Peyer's patch (tissue), 4 donors: ENCODE measurements at regions not wholly inside any gene's neighbourhood (a gene's known extent, or its start where the extent isn't known, plus 50 kb on each side); places are given as distances from the start of the nearest gene placed in this dataset.

ENCODE experiments used
- POLR2A ChIP-seq, 2 donors: fragments of 450-650 bp; IDR thresholded peaks; one replicate each; pipeline ENCODE4 v1.5.1; 2017; ENCODE audit warnings: antibody characterized with exemption in 2 of 2, mild to moderate bottlenecking in 2 of 2, moderate library complexity in 2 of 2
- TF ChIP-seq, protein P1 (sequence below), 6 experiments: fragments of 450-650 bp in 4 of 6; fragments of 200-600 bp in 2 of 6; sonication (generic) in 1 of 6; IDR thresholded peaks; one replicate each; pipeline ENCODE4 v1.5.1; 2017 to 2019; ENCODE audit warnings: antibody characterized with exemption in 6 of 6, mild to moderate bottlenecking in 3 of 6, moderate library complexity in 1 of 6

DNA sequence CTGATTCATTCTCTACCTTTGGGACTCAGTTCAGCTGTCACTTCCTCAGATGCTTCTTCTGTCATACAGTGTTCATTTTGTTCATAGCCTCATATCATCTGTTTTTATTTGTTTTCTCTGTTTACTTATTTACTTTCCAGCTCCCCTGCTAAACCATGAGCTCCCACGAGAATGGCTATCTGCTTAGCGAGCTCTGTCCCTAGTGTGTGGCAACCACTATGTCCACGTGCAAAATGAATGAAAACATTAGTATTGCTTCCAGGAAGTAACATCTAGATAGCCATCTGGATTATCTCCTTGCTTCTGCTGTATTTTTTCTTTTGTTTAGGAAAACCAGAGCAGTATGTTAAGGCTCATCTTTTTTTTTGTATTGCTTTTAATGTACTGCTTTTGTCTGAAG lies 417.0 kb upstream of the SLC35B3 start:
- no peak for TF ChIP-seq POLR2A (IDR thresholded peaks at IDR 0.05)
- TF ChIP-seq, protein P1, sequence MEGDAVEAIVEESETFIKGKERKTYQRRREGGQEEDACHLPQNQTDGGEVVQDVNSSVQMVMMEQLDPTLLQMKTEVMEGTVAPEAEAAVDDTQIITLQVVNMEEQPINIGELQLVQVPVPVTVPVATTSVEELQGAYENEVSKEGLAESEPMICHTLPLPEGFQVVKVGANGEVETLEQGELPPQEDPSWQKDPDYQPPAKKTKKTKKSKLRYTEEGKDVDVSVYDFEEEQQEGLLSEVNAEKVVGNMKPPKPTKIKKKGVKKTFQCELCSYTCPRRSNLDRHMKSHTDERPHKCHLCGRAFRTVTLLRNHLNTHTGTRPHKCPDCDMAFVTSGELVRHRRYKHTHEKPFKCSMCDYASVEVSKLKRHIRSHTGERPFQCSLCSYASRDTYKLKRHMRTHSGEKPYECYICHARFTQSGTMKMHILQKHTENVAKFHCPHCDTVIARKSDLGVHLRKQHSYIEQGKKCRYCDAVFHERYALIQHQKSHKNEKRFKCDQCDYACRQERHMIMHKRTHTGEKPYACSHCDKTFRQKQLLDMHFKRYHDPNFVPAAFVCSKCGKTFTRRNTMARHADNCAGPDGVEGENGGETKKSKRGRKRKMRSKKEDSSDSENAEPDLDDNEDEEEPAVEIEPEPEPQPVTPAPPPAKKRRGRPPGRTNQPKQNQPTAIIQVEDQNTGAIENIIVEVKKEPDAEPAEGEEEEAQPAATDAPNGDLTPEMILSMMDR (IDR thresholded peaks at IDR 0.05) = no peak
